NCI-H2107 (cell line): ENCODE measurements at regions not wholly inside any gene's neighbourhood (a gene's known extent, or its start where the extent isn't known, plus 50 kb on each side); places are given as distances from the start of the nearest gene placed in this dataset.
"Not testable (repeated sequence)": the region's sequence is repeated elsewhere in the genome, so short reads cannot be mapped to it uniquely, and the experiment has no call there.

Experiments
- DNase-seq: peaks from one replicate; lab custom pipeline; 2025; lab: John Stamatoyannopoulos, UW

DNA sequence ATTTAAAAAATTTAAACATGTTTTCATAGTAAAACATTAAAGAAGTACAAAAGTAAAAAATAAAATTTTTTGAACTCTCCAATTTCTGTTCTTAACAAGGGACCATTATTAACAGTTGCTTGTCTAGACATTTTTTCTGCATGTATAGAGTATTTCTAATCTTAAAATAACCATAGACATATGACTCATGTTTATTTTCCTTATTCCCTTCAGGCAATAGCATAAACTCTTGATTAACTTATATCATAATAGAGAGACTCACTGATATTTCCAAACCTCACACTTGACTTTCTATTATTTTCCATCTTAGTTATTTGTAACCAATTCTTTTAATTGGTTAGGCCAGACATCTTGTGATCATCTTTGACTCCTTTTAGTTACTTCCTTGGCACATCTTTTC, 325.6 kb upstream of the SOX14 start:
- no peak for DNase-seq

DNA sequence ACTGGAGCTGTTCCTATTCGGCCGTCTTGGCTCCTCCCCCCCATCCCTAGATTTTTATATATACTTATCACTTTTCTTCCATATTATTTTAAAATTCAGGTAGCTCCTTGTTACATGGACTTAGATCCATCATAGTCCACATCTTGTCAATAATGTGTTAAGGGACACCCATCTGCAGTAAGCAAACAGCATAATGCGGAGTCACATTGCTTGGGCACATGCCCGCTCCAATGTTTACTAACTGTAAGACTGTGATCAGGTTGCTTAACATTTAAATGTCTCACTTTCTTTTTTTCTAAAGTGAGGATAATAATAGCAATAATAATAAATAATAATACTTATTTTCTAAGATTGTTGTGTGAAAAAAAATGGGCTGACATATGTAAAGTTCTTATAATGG, 303.2 kb upstream of the SOX14 start:
- no peak for DNase-seq

GRCh38 chr3:137463131-137463530, 301.0 kb upstream of the SOX14 start:
- DNase-seq = no peak

GRCh38 chr3:137464341-137464740, 299.8 kb upstream of the SOX14 start:
- no peak for DNase-seq

GRCh38 chr3:137468446-137468845, 295.7 kb upstream of the SOX14 start:
- no peak for DNase-seq

- no peak for DNase-seq
Observed at GRCh38 chr3:137469263-137469662, 294.9 kb upstream of the SOX14 start.

GRCh38 chr3:137471130-137471529, 293.0 kb upstream of the SOX14 start:
- no peak for DNase-seq

DNA sequence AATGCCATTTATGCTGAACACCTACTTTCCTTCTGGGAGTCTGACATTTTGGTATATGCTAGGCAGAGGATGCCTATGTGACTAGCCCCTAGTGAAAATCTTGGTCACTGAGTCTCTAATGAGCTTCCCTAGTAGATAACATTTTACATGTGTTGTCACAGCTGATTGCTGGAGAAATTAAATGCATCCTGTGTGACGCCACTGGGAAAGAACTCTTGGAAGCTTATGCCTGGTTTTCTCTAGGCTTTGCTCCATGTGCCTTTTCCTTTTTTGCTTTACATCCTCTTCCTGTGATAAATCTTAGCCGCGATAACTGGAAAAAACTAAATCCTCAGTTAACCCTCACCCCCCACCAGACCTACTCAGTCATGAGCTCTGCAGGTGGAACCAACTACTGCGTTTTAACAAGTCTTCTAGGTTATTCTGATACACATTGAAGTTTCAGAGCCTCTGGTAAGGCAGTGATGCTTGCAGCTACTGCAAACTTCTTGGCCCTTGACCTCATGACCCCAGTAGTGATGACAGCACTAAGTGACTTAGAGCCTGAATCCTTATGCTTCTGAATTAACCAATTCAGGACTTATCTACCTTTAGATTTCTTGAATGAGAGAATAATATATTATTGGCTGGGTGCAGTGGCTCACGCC, 292.4 kb upstream of the SOX14 start:
- DNase-seq = no peak

DNA sequence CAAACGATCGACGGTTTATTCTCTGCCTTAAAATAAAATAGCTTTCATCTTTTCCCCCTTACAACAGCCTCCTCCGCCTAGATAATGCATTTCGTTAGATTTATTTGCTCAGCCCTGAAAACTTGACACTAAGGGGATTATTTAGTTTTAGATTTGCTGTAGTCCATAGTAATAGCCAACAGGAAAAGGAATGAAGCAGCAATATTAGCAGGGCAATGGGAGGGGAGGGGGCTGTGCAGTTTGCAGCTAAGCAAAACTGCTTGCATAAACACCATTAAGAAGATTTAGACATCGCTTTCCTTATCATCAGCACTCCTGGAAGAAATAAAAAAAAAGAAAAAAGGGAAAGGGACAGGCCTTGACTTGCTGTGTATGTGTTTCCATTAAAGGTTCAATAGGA, 286.5 kb upstream of the SOX14 start:
- DNase-seq = no peak

GRCh38 chr3:137509354-137510045, 254.6 kb upstream of the SOX14 start:
- DNase-seq = no peak

DNA sequence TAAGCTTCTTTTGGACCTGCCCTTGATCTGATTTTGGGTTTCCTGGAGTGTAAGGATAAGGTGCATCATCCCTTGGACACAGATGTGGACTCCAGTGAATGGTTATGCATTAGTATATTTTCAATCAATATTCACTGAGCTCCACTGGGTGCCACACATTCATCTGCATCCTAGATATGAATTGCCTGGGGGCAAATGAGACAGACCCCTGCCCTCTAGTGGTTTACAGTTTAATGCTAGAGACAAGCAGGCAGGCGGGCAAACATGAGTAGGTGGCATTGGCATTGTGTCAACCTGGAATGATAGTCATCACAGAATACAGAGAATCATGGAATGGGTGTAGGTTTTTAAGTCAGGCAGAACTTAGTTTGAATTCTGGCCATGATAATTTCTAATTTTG, 252.5 kb upstream of the SOX14 start:
- no peak for DNase-seq

DNA sequence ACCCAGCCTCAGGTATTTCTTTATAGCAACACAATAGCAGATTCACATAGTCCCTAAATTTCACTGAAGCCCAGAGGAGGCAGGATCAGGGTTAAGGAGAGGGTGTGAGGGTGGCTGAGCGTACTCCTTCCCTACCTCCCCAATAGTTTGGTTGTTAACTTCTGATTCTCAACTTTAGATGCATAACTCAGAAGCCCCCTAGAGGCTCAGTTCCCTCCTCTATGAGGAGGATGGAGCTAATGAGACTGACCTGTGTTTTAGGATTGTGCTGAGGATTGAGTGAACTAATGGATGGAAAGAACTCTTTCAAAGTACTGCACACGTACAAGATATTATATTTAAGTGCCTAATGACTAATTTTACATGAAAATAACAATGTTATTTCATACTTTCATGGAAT, 249.3 kb upstream of the SOX14 start:
- no peak for DNase-seq

DNA sequence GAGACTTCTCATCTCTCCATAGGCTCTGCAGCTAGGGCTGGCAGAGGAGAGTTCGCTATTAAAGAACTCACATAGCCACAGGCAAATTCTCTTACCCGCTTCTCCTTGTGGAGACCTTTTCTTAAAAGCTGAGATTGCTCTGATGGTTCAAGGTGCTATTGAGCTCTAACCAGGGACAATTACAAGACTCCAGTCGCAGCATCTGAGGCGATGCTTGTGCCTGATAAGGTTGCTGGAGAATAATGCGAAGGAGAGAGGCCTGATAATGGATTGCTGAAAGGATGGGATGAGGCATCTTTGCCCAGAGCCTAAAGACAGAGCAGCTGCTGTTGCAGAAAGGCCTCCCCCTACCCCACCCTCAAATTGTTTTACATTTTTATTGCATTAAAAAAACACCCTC, 244.5 kb upstream of the SOX14 start:
- no peak for DNase-seq

- no peak for DNase-seq
Observed at GRCh38 chr3:137524751-137525150, 239.4 kb upstream of the SOX14 start.

GRCh38 chr3:137525471-137525870, 238.6 kb upstream of the SOX14 start:
- DNase-seq = no peak

- no peak for DNase-seq
Observed at GRCh38 chr3:137542049-137542448, 222.1 kb upstream of the SOX14 start.

DNA sequence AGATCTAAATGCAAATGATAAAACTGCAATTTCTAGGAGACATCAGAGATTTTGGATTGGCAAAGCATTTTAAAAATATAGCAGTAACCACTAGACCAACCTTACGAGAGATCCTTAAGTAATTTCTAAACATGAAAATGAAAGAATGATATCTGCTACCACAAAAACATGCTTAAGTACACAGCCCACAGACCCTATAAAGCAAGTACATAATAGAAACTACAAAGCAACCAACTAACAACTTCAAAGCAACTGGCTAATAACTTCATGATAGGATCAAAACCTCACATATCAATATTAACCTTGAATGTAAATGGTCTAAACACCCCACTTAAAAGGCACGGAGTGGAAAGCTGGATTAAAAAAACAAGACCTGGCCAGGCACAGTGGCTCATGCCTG, 209.9 kb upstream of the SOX14 start:
- no peak for DNase-seq

GRCh38 chr3:137568880-137569279, 195.2 kb upstream of the SOX14 start:
- no peak for DNase-seq

- DNase-seq = no peak
Observed at GRCh38 chr3:137572931-137573330, 191.2 kb upstream of the SOX14 start.

DNA sequence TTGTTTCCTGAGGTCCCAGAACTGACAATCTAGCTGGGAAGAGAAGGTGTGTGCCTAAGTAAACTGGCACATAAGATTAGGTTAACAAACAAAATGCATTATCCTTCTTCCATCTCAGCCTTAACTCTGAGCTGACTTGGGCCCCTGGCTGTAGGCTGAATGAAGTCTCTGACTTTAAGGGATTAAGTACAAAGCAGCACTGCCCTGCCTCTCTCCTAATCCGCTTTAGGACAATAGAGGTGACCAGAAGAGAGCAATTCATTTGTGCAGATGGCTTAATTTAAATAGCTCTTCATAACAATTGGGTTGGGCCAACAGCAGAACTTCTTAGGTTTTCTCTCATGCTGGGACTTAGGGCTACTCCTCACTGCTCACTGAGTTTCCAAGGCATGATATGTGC, 181.6 kb upstream of the SOX14 start:
- DNase-seq = no peak

GRCh38 chr3:137583256-137583655, 180.9 kb upstream of the SOX14 start:
- DNase-seq = no peak

DNA sequence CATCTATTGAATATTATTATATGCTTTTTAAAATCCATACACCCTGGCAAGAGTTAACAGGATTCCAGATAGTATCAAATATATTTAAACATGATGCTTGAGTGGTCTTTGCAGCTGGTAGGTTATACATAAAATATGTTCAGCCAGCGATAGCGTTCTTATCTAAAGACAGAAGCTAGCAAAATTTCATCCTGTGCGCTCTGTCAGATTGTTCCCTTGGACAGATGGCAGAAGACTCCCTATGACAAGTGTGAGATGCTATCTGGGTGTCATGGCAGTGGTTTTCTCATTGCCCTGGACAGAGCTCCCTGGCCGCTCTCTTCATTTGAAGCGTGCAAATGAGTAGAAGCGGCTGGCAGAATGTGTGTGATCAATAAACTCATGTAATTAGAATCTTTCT, 175.2 kb upstream of the SOX14 start:
- DNase-seq = no peak

- not testable (repeated sequence) for DNase-seq
Observed at GRCh38 chr3:137595415-137595814, 168.7 kb upstream of the SOX14 start.

- DNase-seq = no peak
Observed at GRCh38 chr3:137610723-137611122, 153.4 kb upstream of the SOX14 start.
